Spinal cord (tissue), 9 donors: ENCODE measurements at regions not wholly inside any gene's neighbourhood (a gene's known extent, or its start where the extent isn't known, plus 50 kb on each side); places are given as distances from the start of the nearest gene placed in this dataset.
"Not testable (repeated sequence)": the region's sequence is repeated elsewhere in the genome, so short reads cannot be mapped to it uniquely, and the experiment has no call there.

ENCODE experiments used
- DNase-seq, 6 donors: peaks; one replicate each; pipeline versions ENCODE4 v3.0.0 to v3.0.0-alpha.2; 2013 to 2015; ENCODE audit warnings: low spot score in 6 of 6, low read depth in 4 of 6
- H3K27ac ChIP-seq: one replicate; pipeline ENCODE4 v1.5.1; 2013; ENCODE audit warnings: low read depth, low read length, control low read depth
- H3K27me3 ChIP-seq: one replicate; pipeline ENCODE4 v1.6.1; 2013; ENCODE audit warnings: low read length; ENCODE audit not compliant: control insufficient read depth, insufficient read depth
- H3K36me3 ChIP-seq: one replicate; pipeline ENCODE4 v1.6.1; 2013; ENCODE audit warnings: low read length; ENCODE audit not compliant: control insufficient read depth, insufficient read depth
- H3K4me1 ChIP-seq: one replicate; pipeline ENCODE4 v1.6.1; 2013; ENCODE audit warnings: low read length; ENCODE audit not compliant: control insufficient read depth, insufficient read depth
- H3K4me3 ChIP-seq: one replicate; pipeline ENCODE4 v1.5.1; 2013; ENCODE audit warnings: low read depth, low read length, control low read depth
- H3K9me3 ChIP-seq: one replicate; pipeline ENCODE4 v1.6.1; 2013; ENCODE audit warnings: low read length; ENCODE audit not compliant: control insufficient read depth, insufficient read depth
- WGBS: methylation state at CpG from one replicate; pipeline ENCODE4 v1.1.5; 2013; ENCODE audit warnings: missing lambda C conversion rate; ENCODE audit not compliant: insufficient coverage; 5-methylcytosine and 5-hydroxymethylcytosine counted together
- donor health status: healthy.

DNA sequence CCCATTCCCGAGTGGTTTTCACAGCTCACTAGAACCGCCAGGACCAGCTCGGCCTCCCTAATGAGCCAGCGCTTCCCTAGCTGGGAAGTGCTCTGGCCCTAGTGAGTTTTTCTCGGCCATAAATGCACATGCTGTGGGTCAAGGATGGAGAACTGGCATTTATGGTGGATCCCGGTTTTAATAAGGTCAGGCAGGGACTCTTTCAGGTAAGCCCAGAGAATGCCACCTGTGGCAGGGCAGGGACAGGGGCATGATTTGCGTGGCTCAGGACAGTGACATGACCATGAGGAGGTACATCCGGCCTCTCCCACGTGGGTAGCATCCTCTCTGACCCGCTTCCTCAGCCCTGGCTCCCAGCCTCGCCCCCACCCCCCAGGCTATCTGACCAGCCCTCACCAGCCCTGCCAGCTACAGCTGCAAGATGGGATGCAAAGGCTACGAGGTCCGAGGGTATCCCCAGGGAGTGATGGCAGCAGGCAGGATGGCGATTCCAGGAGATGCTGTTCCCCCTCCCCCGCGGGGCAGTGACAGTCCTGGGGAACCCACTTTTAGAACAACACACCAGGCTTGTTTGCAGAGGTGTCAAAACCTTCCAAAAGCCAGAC is 60.3 kb upstream of the ADAMTS2 start:
- 91% methylated on average over 13 of the region's 16 CpGs for WGBS
- no peaks in the 10 kb centered on the region for H3K27me3 ChIP-seq
- no peak for DNase-seq

GRCh38 chr5:179405054-179405416 is 59.8 kb upstream of the ADAMTS2 start:
- no peaks in the 10 kb centered on the region for H3K36me3 ChIP-seq
- WGBS = 100% methylated on average over 2 of the region's 2 CpGs
- H3K4me1 ChIP-seq = peaks cover 23% of the 10 kb centered on the region
- no peak overlapping the region for H3K4me3 ChIP-seq
- no peak overlapping the region for H3K27ac ChIP-seq
- DNase-seq = no peak
- peaks cover 6% of the 10 kb centered on the region for H3K9me3 ChIP-seq
- no peaks in the 10 kb centered on the region for H3K27me3 ChIP-seq

More for the DNA sequence above, 60.3 kb upstream of the ADAMTS2 start:
- Histone ChIP-seq H3K4me3 (no peak overlapping the region), H3K36me3 (peaks cover under 1% of the 10 kb centered on the region), H3K4me1 (peaks cover 23% of the 10 kb centered on the region), H3K27ac (no peak overlapping the region), H3K9me3 (peaks cover 3% of the 10 kb centered on the region)

DNA sequence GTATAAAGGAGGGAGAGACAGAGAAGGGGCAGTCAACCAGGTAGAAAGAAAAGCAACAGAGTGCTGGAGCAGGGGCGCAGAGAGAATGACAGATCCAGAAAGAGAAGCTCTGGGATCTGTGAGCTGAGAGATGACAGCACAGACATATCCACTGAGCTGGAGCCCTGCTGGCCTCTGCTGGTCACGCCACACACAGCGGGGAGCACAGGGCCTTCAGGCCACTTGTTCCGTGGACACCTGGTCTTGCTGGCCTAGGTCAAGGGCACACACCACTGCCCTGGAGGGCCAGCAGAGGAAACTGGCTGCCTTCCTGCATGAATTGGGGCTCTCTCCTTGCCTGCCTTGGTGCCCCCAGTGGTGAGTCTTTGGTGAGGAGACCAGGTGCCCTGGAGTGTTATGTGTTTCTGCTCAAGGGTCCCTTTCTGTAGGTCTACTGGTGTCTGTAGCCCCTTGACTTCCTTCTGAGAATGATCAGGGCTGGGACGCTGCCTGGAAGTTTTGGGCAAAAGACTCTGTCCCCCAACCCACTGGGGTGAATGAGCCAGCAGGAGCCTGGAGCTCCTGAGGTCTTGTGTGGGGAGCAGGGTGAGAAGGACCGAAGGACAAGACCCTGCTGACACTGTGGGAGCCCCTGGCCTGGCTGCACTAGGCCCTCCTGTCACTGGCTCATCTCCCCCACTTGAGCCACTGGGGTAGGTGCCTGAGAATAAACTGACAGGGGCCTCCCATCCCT is 59.2 kb upstream of the ADAMTS2 start:
- Histone ChIP-seq H3K4me3 (no peak overlapping the region), H3K9me3 (peaks cover 8% of the 10 kb centered on the region), H3K27ac (no peak overlapping the region), H3K4me1 (peaks cover 23% of the 10 kb centered on the region), H3K27me3 (no peaks in the 10 kb centered on the region), H3K36me3 (no peaks in the 10 kb centered on the region)
- DNase-seq = no peak
- 76% methylated on average over 4 of the region's 6 CpGs for WGBS

GRCh38 chr5:179403426-179404147 is 58.3 kb upstream of the ADAMTS2 start:
- no peak overlapping the region for H3K4me3 ChIP-seq
- 89% methylated on average over 4 of the region's 6 CpGs for WGBS
- DNase-seq = no peak
- peaks cover 8% of the 10 kb centered on the region for H3K9me3 ChIP-seq
- peaks cover 23% of the 10 kb centered on the region for H3K4me1 ChIP-seq
- no peaks in the 10 kb centered on the region for H3K36me3 ChIP-seq
- no peaks in the 10 kb centered on the region for H3K27me3 ChIP-seq
- H3K27ac ChIP-seq = no peak overlapping the region

GRCh38 chr5:179400435-179400834 is 55.2 kb upstream of the ADAMTS2 start:
- not testable (repeated sequence) for DNase-seq, H3K27me3 ChIP-seq, H3K36me3 ChIP-seq, H3K27ac ChIP-seq, H3K9me3 ChIP-seq, H3K4me3 ChIP-seq, H3K4me1 ChIP-seq
- 85% methylated on average over 2 of the region's 2 CpGs for WGBS

DNA sequence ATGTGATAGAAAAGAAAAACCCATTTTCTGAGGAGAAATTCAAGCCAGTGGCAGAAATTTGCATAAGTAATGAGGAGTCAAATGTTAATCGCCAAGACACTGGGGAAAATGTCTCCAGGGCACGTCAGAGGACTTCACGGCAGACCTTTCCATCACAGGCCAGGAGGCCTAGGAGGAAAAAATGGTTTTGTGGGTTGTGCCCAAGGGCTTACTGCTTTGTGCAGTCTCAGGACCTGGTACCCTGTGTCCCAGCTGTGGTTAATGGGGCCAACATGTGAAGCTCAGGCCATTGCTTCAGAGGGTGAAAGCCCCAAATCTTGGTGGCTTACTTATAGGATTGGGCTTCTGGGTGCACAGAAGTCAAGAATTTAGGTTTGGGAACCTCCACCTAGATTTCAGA is 54.8 kb upstream of the ADAMTS2 start:
- DNase-seq = no peak
- Histone ChIP-seq H3K27ac (no peak overlapping the region), H3K27me3 (no peaks in the 10 kb centered on the region), H3K9me3 (peaks cover 8% of the 10 kb centered on the region), H3K36me3 (no peaks in the 10 kb centered on the region), H3K4me1 (no peaks in the 10 kb centered on the region), H3K4me3 (no peak overlapping the region)
- WGBS = 57% methylated on average over 3 of the region's 3 CpGs

DNA sequence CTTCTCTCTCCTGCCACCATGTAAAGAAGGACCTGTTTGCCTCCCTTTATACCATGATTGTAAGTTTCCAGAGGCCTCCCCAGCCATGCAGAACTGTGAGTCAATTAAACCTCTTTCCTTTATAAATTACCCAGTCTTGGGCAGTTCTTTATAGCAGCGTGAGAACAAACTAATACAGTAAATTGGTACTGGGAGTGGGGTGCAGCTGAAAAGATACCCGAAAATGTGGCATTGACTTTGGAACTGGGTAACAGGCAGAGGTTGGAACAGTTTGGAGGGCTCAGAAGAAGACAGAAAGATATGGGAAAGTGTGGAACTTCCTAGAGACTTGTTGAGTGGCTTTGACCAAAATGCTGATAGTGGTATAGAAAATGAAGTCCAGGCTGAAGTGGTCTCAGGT is 54.1 kb upstream of the ADAMTS2 start:
- 75% methylated on average over 1 of the region's 2 CpGs for WGBS
- not testable (repeated sequence) for DNase-seq, H3K27ac ChIP-seq, H3K9me3 ChIP-seq, H3K36me3 ChIP-seq, H3K27me3 ChIP-seq, H3K4me3 ChIP-seq, H3K4me1 ChIP-seq

DNA sequence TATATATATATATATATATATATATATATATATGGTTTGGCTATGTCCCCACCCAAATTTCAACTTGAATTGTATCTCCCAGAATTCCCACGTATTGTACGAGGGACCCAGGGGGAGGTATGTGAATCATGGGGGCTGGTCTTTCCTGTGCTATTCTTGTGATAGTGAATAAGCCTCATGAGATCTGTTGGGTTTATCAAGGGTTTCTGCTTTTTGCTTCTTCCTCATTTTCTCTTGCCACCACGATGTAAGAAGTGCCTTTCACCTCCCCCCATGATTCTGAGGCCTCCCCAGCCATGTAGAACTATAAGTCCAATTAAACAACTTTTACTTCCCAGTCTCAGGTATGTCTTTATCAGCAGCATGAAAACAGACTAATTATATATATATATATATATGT is 52.3 kb upstream of the ADAMTS2 start:
- Histone ChIP-seq H3K4me3 (no peak overlapping the region), H3K9me3 (peaks cover 11% of the 10 kb centered on the region), H3K27me3 (no peaks in the 10 kb centered on the region), H3K27ac (no peak overlapping the region), H3K36me3 (no peaks in the 10 kb centered on the region), H3K4me1 (no peaks in the 10 kb centered on the region)
- no peak for DNase-seq
- no CpG with 5 or more reads among the region's 3 CpGs for WGBS
